ENCODE measurements at regions not wholly inside any gene's neighbourhood (a gene's known extent, or its start where the extent isn't known, plus 50 kb on each side); places are given as distances from the start of the nearest gene placed in this dataset.

DNA sequence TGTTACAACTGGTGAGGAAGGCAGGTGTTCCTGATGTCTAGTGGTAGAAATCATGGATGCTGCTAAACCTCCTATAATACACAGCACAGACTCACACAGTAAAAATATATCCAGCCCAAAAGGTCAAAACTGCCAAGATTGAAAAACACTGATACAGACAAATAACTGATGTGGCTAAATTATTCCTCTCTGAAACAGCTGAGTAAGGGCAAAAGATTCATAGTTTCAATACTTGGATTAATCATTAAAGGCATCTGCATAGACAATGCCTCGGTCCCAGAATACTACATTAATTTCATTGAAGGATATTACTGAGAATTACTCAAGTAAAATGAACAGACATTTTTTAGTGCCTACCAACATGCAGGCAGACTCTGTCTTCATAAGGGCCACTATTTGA is 180.7 kb upstream of the CRIM1 start:
- DNase-seq (ENCODE audit: low read depth, low spot score), result no peak
- TF ChIP-seq, protein P1, sequence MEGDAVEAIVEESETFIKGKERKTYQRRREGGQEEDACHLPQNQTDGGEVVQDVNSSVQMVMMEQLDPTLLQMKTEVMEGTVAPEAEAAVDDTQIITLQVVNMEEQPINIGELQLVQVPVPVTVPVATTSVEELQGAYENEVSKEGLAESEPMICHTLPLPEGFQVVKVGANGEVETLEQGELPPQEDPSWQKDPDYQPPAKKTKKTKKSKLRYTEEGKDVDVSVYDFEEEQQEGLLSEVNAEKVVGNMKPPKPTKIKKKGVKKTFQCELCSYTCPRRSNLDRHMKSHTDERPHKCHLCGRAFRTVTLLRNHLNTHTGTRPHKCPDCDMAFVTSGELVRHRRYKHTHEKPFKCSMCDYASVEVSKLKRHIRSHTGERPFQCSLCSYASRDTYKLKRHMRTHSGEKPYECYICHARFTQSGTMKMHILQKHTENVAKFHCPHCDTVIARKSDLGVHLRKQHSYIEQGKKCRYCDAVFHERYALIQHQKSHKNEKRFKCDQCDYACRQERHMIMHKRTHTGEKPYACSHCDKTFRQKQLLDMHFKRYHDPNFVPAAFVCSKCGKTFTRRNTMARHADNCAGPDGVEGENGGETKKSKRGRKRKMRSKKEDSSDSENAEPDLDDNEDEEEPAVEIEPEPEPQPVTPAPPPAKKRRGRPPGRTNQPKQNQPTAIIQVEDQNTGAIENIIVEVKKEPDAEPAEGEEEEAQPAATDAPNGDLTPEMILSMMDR (IDR thresholded peaks at IDR 0.05; ENCODE audit: insufficient read depth, low read length, missing control alignments), result no peak
- CTCF ChIA-PET, result no interaction called here
- POLR2A ChIA-PET, result no interaction called here
- no peak overlapping the region for H3K4me3 ChIP-seq (ENCODE audit: low read depth, low read length)

DNA sequence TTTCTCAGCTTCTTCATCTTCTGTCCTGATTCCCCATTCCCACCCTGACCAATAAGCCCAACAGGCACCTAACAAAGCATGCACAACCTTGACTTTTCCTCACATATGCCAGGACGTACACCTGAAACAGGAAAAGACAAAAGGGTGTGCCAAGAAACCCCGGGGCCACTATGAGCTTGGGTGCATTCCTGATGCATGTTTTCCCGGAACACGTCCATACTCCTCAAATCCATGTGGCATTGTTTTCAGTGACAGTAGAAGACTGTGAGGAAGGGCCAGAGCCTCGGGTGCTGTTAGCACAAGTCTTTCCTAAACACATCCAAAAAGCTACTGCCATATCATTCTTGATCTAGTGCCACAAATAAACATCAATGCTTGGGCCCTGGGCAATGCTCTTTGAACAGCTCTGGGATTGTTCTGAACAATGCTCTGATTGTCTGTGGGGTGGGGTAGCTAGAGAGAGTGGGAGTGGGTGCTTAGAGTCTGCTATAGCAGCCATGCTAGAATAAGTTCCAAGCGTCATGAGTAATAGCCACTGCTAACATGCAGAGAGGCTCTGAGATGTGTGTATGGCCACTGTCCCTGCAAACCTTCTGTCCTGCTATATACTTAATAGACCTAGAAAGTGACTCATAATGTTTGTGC is 181.7 kb upstream of the CRIM1 start:
- no peak overlapping the region for H3K4me3 ChIP-seq (ENCODE audit: low read depth, low read length)
- no peak for DNase-seq (ENCODE audit: low read depth, low spot score)
- POLR2A ChIA-PET, result no interaction called here
- CTCF ChIA-PET, result no interaction called here
- TF ChIP-seq, protein P1 (IDR thresholded peaks at IDR 0.05; ENCODE audit: insufficient read depth, low read length, missing control alignments), result no peak

DNA sequence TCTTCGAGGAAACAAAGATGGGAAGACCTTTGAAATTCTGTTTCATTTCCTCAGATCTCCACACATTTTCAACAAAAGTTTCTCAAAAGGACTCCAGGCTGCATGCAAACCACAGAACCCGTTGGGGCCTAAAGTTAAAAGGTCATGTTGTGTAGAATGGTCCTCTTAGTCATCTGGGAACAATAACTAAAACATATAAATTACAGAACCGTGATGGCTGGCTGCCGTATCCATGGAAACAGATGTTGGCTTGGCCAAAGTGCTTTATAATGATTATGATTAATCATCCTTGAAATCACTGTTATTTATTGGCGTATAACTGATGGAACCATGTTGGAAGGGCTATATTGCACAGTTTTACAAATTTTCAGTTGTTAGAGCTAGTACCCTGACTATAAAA is 182.8 kb upstream of the CRIM1 start:
- DNase-seq (ENCODE audit: low read depth, low spot score), result no peak
- POLR2A ChIA-PET, result no interaction called here

DNA sequence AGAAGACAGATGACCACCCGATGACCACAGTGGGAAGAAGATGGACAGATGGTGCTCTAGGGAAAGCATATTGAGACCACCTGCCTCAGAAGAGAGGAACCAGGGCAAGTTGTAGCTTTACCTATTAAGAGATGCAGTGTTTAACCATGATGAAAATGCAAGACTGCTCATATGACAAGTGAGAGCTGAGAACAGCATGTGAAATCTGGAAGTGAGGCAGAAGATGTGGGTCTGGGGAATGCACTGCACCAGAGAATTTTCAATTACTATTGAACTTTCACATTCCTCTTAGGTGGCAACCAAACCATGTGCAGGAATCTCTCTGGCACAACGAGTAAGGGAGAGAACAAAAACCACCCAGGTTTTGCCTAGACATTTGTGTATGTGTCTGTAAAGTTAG is 184.8 kb upstream of the CRIM1 start:
- no peak overlapping the region for H3K4me3 ChIP-seq (ENCODE audit: low read depth, low read length)
- ChIA-PET POLR2A (no interaction called here), CTCF (no interaction called here)
- TF ChIP-seq, protein P1 (IDR thresholded peaks at IDR 0.05; ENCODE audit: insufficient read depth, low read length, missing control alignments), result no peak
- DNase-seq (ENCODE audit: low read depth, low spot score), result no peak

More for the DNA sequence above, 182.8 kb upstream of the CRIM1 start:
- H3K4me3 ChIP-seq (ENCODE audit: low read depth, low read length), result no peak overlapping the region
- TF ChIP-seq, protein P1 (IDR thresholded peaks at IDR 0.05; ENCODE audit: insufficient read depth, low read length, missing control alignments), result no peak
- CTCF ChIA-PET, result no interaction called here

DNA sequence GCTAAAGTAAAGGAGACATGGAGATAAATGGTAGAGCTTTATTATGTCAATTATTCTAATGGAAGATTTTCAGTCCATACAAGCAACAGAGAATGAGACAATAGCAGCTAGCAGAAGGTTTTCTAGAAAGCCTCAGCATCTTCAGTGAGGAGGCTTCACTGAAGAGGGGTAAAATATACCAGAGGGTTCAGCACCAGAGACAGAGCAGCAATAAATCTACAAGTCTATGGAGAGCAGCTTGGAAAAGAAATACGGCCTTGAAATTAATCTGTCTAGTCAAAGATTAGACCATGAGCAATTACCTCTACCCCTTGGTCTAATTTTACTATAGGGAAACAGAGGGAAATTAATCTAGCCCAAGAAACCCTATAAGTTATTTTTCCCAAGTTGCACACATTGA is 185.7 kb upstream of the CRIM1 start:
- TF ChIP-seq, protein P1 (IDR thresholded peaks at IDR 0.05; ENCODE audit: insufficient read depth, low read length, missing control alignments), result no peak

DNA sequence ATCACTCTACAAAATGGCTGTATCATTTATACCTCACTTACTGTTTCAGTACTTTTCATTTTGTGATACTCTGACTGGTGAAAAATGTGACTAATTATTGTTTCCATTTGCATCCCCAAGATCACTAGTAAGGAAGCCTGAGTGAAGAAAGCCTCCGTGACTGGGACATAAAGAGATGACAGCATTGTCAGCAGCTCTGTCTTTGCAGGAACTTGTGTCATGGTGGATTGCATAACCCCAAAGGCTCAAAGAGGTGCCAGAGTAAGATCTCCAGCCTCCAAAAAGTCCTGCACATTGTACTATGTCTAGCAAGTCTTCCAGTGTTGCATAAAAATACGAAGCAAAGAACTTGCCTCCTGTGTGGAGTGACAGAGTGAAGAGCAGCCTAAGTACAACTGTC is 187.5 kb upstream of the CRIM1 start:
- no peak for DNase-seq (ENCODE audit: low read depth, low spot score)
- POLR2A ChIA-PET, result no interaction called here
- H3K4me3 ChIP-seq (ENCODE audit: low read depth, low read length), result no peak overlapping the region
- TF ChIP-seq, protein P1 (IDR thresholded peaks at IDR 0.05; ENCODE audit: insufficient read depth, low read length, missing control alignments), result no peak
- CTCF ChIA-PET, result no interaction called here

More for the DNA sequence above, 185.7 kb upstream of the CRIM1 start:
- H3K4me3 ChIP-seq (ENCODE audit: low read depth, low read length), result no peak overlapping the region
- ChIA-PET CTCF (no interaction called here), POLR2A (no interaction called here)
- DNase-seq (ENCODE audit: low read depth, low spot score), result no peak

Data from AG04449 (cell line).